ENCODE measurements at regions not wholly inside any gene's neighbourhood (a gene's known extent, or its start where the extent isn't known, plus 50 kb on each side); places are given as distances from the start of the nearest gene placed in this dataset.

- TF ChIP-seq POLR2A (IDR thresholded peaks at IDR 0.05): no peak
- TF ChIP-seq, protein P1, sequence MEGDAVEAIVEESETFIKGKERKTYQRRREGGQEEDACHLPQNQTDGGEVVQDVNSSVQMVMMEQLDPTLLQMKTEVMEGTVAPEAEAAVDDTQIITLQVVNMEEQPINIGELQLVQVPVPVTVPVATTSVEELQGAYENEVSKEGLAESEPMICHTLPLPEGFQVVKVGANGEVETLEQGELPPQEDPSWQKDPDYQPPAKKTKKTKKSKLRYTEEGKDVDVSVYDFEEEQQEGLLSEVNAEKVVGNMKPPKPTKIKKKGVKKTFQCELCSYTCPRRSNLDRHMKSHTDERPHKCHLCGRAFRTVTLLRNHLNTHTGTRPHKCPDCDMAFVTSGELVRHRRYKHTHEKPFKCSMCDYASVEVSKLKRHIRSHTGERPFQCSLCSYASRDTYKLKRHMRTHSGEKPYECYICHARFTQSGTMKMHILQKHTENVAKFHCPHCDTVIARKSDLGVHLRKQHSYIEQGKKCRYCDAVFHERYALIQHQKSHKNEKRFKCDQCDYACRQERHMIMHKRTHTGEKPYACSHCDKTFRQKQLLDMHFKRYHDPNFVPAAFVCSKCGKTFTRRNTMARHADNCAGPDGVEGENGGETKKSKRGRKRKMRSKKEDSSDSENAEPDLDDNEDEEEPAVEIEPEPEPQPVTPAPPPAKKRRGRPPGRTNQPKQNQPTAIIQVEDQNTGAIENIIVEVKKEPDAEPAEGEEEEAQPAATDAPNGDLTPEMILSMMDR (IDR thresholded peaks at IDR 0.05): no peak
Measured at GRCh38 chr4:175376287-175376977, 435.6 kb downstream of the GPM6A start.
